ENCODE measurements at regions not wholly inside any gene's neighbourhood (a gene's known extent, or its start where the extent isn't known, plus 50 kb on each side); places are given as distances from the start of the nearest gene placed in this dataset.
"Not testable (repeated sequence)": the region's sequence is repeated elsewhere in the genome, so short reads cannot be mapped to it uniquely, and the experiment has no call there.

DNA sequence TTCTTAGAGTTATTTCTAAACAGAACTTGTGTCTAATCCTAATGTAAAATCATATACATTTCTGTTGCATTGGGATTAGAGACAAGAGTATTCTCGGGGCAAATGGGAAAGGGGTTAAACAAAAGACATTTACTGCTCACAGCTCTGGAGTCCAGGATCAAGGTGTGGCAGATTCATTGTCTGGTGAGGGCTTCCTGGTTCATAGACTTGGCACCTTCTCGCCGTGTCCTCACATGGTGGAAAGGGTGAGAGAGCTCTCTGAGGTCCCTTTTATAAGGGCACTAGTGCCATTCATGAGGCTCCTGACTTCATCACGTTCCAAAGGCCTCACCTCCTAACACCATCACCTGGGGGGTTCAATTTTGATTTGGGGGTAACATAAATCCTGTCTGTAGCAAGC lies 90.3 kb upstream of the PRKX start:
- DNase-seq (ENCODE audit: low read depth) = no peak
- TF ChIP-seq, protein P1, sequence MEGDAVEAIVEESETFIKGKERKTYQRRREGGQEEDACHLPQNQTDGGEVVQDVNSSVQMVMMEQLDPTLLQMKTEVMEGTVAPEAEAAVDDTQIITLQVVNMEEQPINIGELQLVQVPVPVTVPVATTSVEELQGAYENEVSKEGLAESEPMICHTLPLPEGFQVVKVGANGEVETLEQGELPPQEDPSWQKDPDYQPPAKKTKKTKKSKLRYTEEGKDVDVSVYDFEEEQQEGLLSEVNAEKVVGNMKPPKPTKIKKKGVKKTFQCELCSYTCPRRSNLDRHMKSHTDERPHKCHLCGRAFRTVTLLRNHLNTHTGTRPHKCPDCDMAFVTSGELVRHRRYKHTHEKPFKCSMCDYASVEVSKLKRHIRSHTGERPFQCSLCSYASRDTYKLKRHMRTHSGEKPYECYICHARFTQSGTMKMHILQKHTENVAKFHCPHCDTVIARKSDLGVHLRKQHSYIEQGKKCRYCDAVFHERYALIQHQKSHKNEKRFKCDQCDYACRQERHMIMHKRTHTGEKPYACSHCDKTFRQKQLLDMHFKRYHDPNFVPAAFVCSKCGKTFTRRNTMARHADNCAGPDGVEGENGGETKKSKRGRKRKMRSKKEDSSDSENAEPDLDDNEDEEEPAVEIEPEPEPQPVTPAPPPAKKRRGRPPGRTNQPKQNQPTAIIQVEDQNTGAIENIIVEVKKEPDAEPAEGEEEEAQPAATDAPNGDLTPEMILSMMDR (IDR thresholded peaks at IDR 0.05; ENCODE audit: low read depth, low read length) = no peak
- no peak for TF ChIP-seq POLR2A (IDR thresholded peaks at IDR 0.05; ENCODE audit: extremely low read depth, insufficient read length)
- no peak for TF ChIP-seq MYC (IDR thresholded peaks at IDR 0.05; ENCODE audit: low read depth, low read length)
- TF ChIP-seq, protein P2, sequence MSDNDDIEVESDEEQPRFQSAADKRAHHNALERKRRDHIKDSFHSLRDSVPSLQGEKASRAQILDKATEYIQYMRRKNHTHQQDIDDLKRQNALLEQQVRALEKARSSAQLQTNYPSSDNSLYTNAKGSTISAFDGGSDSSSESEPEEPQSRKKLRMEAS (IDR thresholded peaks at IDR 0.05; ENCODE audit: low read depth, low read length) = no peak
- H3K4me3 ChIP-seq (ENCODE audit: low read depth, low read length) = no peak overlapping the region

DNA sequence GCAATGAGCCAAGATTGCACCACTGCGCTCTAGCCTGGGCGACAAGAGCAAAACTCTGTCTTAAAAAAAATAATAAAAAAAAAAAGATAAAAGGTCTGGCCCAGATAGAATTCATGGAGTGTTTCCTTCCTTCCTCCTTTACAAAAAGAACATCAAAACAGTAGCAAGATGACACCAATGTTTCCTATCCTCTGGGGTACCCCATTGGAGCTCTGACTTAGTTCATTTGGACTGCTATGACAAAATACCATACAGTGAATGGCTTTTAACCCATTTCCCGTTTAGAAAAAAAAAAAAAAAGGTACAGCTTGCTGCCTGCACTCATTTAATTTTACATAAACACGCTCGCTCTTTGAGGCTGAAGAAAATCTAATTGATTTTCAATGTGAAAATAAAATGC lies 89.9 kb upstream of the PRKX start:
- TF ChIP-seq POLR2A (IDR thresholded peaks at IDR 0.05; ENCODE audit: extremely low read depth, insufficient read length) = no peak
- no peak for TF ChIP-seq MYC (IDR thresholded peaks at IDR 0.05; ENCODE audit: low read depth, low read length)
- TF ChIP-seq, protein P2 (IDR thresholded peaks at IDR 0.05; ENCODE audit: low read depth, low read length) = no peak
- TF ChIP-seq, protein P1 (IDR thresholded peaks at IDR 0.05; ENCODE audit: low read depth, low read length) = no peak
- H3K4me3 ChIP-seq (ENCODE audit: low read depth, low read length) = no peak overlapping the region
- no peak for DNase-seq (ENCODE audit: low read depth)

DNA sequence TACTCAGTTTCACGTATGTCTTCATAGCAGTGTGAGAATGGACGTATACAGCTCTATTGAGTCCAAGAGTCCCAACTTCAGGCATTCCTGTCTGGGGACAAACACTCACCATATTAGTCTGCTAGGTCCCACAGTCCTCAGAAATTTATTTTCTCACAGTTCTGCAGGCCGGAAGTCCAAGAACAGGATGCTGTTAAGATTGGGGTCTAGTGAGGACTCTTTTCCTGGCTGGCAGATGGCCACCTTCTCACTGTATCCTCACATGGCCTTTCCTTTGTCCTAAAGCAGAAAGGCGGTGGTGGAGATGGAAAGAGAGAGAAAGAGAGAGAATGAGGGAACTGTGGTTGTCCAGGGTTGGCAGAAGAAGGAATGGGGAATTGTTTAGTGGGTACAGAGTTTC lies 82.0 kb upstream of the PRKX start:
- H3K4me3 ChIP-seq (ENCODE audit: low read depth, low read length); DNase-seq (ENCODE audit: low read depth): not testable (repeated sequence)

DNA sequence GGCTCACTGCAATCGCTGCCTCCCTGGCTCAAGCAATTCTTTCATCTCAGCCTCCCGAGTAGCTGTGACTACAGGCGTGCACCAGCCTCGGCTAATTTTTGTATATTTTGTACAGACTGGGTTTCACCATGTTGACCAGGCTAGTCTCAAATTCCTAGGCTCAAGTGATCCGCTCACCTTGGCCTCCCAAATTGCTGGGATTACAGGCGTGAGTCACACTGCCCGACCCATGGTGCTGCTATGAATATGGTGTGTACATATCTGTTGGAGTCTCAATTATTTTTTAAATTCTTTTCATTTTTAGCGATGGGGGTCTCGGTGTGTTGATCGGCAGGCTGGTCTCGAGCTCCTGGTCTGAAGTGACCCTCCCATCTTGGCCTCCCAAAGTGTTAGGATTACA lies 78.0 kb upstream of the PRKX start:
- TF ChIP-seq, protein P1 (IDR thresholded peaks at IDR 0.05; ENCODE audit: low read depth, low read length) = no peak
- TF ChIP-seq POLR2A (IDR thresholded peaks at IDR 0.05; ENCODE audit: extremely low read depth, insufficient read length) (no peak), MYC (IDR thresholded peaks at IDR 0.05; ENCODE audit: low read depth, low read length) (no peak)
- TF ChIP-seq, protein P2 (IDR thresholded peaks at IDR 0.05; ENCODE audit: low read depth, low read length) = no peak

DNA sequence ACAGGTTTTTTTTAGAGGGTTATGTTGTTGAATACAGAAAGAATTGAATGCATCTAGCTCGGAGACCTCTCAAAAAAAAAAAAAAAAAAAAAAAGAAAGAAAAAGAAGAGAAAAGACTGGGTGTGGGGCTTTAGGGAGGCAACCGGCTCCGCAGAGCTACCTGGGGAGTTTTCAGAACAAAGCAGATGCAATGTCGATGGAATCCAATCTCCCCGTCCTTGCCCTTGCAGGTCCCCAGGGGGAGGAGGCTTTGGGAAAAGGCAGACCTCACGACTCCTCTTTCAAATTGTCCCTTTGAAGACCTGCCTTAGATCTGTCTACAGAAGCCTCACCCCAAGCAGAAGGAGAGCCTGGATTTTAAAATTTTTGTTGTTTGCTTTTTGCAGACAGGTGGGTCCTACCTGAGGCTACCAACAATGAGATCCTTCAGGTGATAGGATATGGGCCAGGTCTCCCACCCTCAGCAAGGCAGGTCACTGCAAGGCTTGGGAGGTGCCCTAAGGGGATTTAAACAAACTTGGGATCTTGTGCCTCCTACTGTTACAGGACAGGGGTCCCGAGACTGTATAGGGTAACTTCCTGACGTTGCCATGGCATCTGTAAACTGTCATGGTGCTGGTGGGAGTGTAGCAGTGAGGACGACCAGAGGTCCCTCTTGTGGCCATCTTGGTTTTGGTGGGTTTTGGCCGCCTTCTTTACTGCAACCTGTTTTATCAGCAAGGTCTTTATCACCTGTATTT lies 75.2 kb upstream of the PRKX start:
- TF ChIP-seq MYC (IDR thresholded peaks at IDR 0.05; ENCODE audit: low read depth, low read length) = no peak
- TF ChIP-seq, protein P1 (IDR thresholded peaks at IDR 0.05; ENCODE audit: low read depth, low read length) = no peak
- TF ChIP-seq POLR2A (IDR thresholded peaks at IDR 0.05; ENCODE audit: extremely low read depth, insufficient read length) = no peak
- TF ChIP-seq, protein P2 (IDR thresholded peaks at IDR 0.05; ENCODE audit: low read depth, low read length) = no peak
- DNase-seq (ENCODE audit: low read depth) = no peak
- H3K4me3 ChIP-seq (ENCODE audit: low read depth, low read length) = no peak overlapping the region

More for the DNA sequence above, 78.0 kb upstream of the PRKX start:
- no peak overlapping the region for H3K4me3 ChIP-seq (ENCODE audit: low read depth, low read length)
- DNase-seq (ENCODE audit: low read depth) = no peak

DNA sequence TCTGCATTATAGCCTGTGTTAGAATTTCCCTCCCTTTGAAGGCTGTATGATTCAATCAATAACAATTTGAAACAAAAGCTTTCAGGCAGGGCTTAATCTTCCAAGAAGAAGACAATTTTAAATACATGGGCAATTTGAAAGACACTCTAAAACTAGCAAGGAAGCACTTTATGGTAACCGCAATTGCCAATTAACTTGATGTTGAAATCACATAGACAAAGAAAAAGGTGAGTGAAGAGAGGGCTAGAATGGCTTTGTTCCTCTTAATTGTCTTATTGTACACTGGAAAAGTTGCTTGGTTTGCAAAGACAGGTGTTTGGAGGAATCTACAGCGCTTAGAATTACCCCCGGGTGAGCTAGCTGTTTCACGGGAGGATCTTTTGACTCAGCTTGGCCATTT lies 74.4 kb upstream of the PRKX start:
- H3K4me3 ChIP-seq (ENCODE audit: low read depth, low read length) = no peak overlapping the region
- DNase-seq (ENCODE audit: low read depth) = peak; percentile 40
- TF ChIP-seq, protein P2 (IDR thresholded peaks at IDR 0.05; ENCODE audit: low read depth, low read length) = no peak
- TF ChIP-seq, protein P1 (IDR thresholded peaks at IDR 0.05; ENCODE audit: low read depth, low read length) = no peak
- TF ChIP-seq POLR2A (IDR thresholded peaks at IDR 0.05; ENCODE audit: extremely low read depth, insufficient read length) (no peak), MYC (IDR thresholded peaks at IDR 0.05; ENCODE audit: low read depth, low read length) (no peak)

DNA sequence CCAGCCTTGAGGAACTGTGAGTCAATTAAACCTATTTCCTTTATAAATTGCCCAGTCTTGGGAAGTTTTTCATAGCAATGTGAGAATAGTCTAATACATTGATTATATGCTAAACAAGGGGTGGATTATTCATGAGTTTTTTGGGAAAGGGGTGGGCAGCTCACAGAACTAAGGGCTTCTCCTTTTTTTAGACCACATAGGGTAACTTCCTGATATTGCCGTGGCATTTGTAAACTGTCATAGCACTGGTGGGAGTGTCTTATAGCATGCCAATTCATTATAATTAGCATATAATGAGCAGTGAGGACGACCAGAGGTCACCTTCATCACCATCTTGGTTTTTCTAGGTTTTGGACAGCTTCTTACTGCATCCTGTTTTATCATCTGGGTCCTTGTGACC lies 72.4 kb upstream of the PRKX start:
- peak; percentile 21 for DNase-seq (ENCODE audit: low read depth)

More for the DNA sequence above, 72.4 kb upstream of the PRKX start:
- H3K4me3 ChIP-seq (ENCODE audit: low read depth, low read length) = not testable (repeated sequence)
